Fibroblast of peridontal ligament (primary cell): ENCODE measurements at regions not wholly inside any gene's neighbourhood (a gene's known extent, or its start where the extent isn't known, plus 50 kb on each side); places are given as distances from the start of the nearest gene placed in this dataset.

Experiments
- DNase-seq: peaks from one replicate; pipeline ENCODE4 v3.0.0-alpha.2; 2010; ENCODE audit errors: extremely low read depth

DNA sequence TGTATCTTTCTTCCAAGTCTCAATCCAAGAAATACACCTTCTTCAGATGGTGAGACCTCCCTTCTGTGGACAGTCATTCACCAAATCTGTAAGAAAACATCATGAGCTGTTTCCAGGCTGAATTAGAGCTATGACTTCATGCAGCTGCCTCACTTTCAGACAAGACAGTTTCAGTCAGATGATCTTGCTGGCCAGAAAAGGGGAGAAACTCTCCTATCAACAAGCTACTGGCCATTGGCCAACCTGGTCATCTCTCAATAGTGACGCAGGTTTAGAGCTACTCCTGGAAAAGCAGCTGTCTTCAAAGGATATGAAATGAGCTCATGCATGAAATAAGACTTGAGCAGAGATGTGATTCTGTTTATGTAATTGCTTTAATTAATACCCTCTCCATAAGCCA is 69.6 kb upstream of the NDP start:
- DNase-seq = peak; percentile 27

DNA sequence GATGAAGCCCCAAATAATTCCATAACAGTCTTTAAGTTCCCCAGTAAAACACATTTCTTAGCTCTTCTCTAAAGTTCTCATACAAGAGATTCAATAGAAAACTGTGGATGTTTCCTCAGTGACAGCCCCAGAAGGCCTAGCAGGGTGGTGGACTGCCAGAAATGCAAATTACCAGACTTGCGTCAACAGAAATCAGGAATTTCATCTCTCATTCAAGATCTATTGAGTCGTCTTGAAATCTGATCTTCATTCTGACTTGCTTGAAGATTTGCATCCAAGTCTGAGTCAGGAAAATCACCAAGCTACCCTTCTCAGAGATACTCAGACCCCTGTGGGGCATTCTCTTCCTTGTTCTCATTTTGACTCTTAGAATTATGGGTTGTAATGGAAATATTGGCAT is 68.9 kb upstream of the NDP start:
- DNase-seq = peak; percentile 71

DNA sequence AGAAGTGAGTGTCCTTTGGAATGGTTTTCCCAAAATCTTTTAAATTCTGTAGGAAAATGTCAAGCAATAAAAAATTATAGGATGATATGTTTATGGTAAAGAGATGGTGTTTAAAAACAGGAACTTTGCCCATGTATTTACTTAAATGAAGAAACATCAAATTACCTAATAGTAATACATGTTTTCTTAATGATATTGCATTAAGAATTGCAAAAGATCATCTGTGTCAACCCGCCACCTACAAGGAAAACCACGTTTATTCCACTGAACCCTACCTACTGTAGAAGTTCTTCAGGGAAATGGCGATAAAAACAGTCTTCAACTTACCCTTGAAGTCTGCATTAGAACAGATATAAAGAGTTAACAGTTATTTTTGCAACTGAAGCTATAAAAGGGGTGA is 67.2 kb upstream of the NDP start:
- no peak for DNase-seq

DNA sequence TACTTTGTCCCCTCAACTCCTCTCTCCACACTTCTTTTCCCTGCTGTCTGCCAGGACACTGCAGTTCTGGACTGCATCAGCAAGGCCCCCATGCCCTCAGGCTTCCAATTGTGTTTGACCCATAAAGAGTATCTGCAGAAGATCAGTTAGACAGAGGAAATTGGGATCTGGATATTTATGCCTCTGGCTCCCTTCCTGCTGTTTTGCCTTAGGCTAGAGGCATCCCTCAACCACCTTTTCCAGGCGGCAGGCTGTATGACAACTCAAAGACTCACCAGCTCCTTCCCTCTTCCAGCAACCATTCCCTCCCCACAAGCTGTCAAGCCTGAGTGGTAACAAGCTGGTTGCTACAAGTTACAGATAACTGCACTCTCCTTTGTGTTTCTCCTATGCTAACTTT is 66.4 kb upstream of the NDP start:
- no peak for DNase-seq

DNA sequence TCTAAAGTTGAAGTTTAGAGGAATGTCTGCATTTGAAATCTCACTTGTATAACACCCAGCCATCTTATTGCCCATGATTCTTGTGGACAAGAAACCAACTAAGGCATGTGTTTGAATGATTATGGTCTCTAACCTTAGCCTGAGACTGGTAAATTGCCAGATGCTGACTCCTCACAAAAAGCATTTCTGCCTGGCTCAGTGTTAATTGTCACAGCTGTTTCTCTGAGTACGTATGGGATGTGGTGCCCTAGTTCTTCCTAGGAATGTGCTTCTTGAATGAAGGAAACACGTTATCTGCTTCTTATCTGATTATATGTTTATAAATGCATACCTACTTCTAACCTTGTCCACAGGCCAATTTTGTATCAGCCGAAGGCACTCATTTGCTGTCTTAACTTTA is 63.1 kb upstream of the NDP start:
- DNase-seq = peak; percentile 78

DNA sequence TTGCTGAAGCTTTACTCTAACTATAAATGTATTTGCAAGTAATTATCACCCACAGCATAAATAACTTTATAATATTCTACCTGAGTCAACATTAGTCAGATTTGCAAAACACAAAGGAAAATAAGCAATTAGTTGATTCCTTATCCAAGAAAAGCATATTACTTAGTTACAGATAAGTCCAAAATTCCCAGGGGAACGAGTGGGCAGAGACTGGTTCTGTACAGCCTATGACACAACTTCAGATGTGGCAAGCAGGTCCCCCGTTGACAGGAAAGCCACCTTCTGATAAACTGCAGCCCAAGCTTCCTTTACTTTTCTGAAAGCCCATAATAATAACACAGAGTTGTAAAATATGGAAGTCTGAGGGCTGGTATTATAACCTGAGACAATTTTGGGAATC is 62.4 kb upstream of the NDP start:
- no peak for DNase-seq

DNA sequence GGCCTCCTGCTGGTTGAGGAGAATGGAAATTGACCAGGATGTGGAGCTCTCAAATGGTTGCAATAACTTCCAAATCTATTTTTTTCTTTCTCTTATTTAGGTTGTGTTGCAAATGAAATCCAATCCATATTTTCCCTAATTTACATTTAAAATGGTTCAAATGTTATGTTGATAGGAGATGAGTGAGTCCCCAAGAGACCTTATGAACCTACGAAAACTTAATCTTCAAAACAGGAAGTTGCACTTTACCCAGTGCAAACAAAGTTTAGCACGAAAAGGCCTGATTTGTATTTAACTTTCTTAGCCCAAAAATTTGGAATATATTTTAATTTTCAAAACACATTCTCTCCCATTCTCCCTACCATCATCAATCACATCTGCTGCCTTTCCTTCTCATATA is 59.3 kb upstream of the NDP start:
- no peak for DNase-seq

DNA sequence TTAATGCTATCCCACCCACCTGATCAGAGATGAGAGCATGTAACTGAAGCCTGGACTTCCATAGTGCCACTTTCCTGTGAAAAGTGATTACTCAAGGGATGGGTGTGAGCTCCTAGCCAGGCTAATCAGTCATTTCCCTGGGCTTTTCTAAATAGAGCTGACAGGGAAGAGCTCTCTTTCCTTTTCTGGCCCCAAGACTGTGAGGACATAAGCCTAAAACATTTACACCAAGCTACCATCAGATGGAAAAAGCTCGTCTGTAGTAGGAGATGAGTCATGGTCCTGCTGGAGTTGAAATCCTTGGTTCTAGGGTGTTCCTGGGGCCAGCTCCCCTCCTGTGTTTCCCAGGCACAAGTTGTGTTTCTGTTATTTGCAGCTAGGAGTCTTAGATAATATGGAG is 52.4 kb upstream of the NDP start:
- DNase-seq = peak; percentile 54
